ENCODE measurements at regions not wholly inside any gene's neighbourhood (a gene's known extent, or its start where the extent isn't known, plus 50 kb on each side); places are given as distances from the start of the nearest gene placed in this dataset.

DNA sequence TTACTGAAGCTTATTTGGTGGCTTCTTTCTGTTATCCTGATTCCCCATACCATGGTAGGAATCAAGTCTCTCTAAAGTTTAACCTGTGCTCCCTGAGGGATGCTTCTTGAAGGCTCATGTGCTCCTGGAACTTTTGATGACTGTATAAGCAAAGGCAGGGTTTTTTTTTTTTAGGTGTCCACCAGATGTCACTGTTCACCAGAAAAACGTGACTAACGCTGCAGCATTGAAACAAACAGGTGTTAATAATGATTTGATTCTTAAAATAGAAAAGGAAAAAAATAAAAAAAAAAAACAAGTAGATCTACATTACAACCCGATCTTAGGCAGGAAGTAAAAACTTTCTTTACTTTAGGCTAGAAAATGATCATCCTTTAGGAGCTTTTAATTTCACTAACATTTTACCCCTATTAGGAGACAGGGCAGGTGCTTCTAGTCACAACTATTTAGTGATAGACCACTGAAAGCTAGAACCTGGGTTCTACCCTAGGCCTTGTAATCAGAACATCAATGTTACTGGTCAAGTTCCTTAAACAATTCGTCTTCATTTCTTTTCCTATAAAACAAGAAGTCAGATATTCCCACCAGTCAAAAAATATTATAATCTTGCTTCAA is 223.0 kb downstream of the PLA2G4A start:
- TF ChIP-seq, protein P1, sequence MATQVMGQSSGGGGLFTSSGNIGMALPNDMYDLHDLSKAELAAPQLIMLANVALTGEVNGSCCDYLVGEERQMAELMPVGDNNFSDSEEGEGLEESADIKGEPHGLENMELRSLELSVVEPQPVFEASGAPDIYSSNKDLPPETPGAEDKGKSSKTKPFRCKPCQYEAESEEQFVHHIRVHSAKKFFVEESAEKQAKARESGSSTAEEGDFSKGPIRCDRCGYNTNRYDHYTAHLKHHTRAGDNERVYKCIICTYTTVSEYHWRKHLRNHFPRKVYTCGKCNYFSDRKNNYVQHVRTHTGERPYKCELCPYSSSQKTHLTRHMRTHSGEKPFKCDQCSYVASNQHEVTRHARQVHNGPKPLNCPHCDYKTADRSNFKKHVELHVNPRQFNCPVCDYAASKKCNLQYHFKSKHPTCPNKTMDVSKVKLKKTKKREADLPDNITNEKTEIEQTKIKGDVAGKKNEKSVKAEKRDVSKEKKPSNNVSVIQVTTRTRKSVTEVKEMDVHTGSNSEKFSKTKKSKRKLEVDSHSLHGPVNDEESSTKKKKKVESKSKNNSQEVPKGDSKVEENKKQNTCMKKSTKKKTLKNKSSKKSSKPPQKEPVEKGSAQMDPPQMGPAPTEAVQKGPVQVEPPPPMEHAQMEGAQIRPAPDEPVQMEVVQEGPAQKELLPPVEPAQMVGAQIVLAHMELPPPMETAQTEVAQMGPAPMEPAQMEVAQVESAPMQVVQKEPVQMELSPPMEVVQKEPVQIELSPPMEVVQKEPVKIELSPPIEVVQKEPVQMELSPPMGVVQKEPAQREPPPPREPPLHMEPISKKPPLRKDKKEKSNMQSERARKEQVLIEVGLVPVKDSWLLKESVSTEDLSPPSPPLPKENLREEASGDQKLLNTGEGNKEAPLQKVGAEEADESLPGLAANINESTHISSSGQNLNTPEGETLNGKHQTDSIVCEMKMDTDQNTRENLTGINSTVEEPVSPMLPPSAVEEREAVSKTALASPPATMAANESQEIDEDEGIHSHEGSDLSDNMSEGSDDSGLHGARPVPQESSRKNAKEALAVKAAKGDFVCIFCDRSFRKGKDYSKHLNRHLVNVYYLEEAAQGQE (IDR thresholded peaks at IDR 0.05; ENCODE audit: low read depth) = no peak
- TF ChIP-seq YY1 (IDR thresholded peaks at IDR 0.05; ENCODE audit: low read depth) (no peak), EP300 (IDR thresholded peaks at IDR 0.05; ENCODE audit: borderline replicate concordance) (no peak), CEBPB (IDR thresholded peaks at IDR 0.05) (no peak), TCF12 (IDR thresholded peaks at IDR 0.05; ENCODE audit: low read depth) (no peak), EGR1 (IDR thresholded peaks at IDR 0.05) (no peak), FOXM1 (IDR thresholded peaks at IDR 0.05; ENCODE audit: borderline replicate concordance, low read depth) (no peak), RAD21 (IDR thresholded peaks at IDR 0.05; ENCODE audit: low read depth) (peak; percentile 79), NFIC (IDR thresholded peaks at IDR 0.05) (no peak), TAF1 (IDR thresholded peaks at IDR 0.05; ENCODE audit: low read depth) (no peak), CREB1 (IDR thresholded peaks at IDR 0.05; ENCODE audit: low read depth) (no peak)
- TF ChIP-seq, protein P2, sequence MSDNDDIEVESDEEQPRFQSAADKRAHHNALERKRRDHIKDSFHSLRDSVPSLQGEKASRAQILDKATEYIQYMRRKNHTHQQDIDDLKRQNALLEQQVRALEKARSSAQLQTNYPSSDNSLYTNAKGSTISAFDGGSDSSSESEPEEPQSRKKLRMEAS (IDR thresholded peaks at IDR 0.05) = no peak
- TF ChIP-seq, protein P3, sequence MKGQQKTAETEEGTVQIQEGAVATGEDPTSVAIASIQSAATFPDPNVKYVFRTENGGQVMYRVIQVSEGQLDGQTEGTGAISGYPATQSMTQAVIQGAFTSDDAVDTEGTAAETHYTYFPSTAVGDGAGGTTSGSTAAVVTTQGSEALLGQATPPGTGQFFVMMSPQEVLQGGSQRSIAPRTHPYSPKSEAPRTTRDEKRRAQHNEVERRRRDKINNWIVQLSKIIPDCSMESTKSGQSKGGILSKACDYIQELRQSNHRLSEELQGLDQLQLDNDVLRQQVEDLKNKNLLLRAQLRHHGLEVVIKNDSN (IDR thresholded peaks at IDR 0.05) = no peak
